Activated T-helper 1 cell treated with anti-CD3 and anti-CD28 coated beads, Interleukin-12 subunit alpha, Interleukin-12 subunit beta, Interleukin-2, Interleukin-4 antibody, amounts not matched to agents 30 ng/mL and 10 ng/mL and 1 ng/mL, durations not matched to agents 14 hours and 24 hours and 36 hours (primary cell): ENCODE measurements at regions not wholly inside any gene's neighbourhood (a gene's known extent, or its start where the extent isn't known, plus 50 kb on each side); places are given as distances from the start of the nearest gene placed in this dataset.
"Not testable (repeated sequence)": the region's sequence is repeated elsewhere in the genome, so short reads cannot be mapped to it uniquely, and the experiment has no call there.

Experiments used
- DNase-seq: peaks from one replicate; pipeline ENCODE4 v3.0.0; 2021; ENCODE audit warnings: low spot score
- H3K27ac Mint-ChIP-seq: one replicate; pipeline ENCODE4 v1.8.0; 2021; ENCODE audit warnings: mild to moderate bottlenecking, mixed read lengths
- H3K27me3 Mint-ChIP-seq: one replicate; pipeline ENCODE4 v1.8.0; 2022; ENCODE audit warnings: mild to moderate bottlenecking, moderate library complexity, mixed read lengths; ENCODE audit not compliant: insufficient read depth
- H3K36me3 Mint-ChIP-seq: one replicate; pipeline ENCODE4 v1.8.0; 2021; ENCODE audit warnings: low read depth, mixed read lengths
- H3K4me1 Mint-ChIP-seq: one replicate; pipeline ENCODE4 v1.8.0; 2021; ENCODE audit warnings: low read depth, mixed read lengths
- H3K4me3 Mint-ChIP-seq: one replicate; pipeline ENCODE4 v1.8.0; 2021; ENCODE audit warnings: mild to moderate bottlenecking, moderate library complexity, mixed read lengths
- H3K9me3 Mint-ChIP-seq: one replicate; pipeline ENCODE4 v1.8.0; 2021; ENCODE audit warnings: mixed read lengths
- intact Hi-C: fragments of 100-400 bp; cut with micrococcal nuclease; formaldehyde crosslinking; loops from one replicate; pipeline ENCODE4 v1.15.1; 2024

DNA sequence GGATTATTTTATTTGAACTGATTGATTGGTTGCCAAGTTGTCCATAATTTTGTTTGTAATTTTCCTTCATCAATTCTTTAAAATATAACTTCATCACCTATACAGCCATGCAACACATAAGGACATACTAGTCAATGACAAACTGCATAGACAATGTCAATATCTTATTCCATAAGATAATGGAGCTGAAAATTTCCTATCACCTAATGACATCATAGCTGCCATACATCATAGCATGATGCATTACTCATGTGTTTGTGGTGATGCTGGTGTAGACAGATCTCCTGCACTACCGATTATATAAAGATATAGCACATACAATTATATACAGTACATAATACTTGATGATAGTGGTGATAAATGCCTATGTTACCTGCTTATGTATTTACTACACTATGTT, 369.8 kb upstream of the NT5C1B start:
- H3K4me3 Mint-ChIP-seq = no peak overlapping the region
- no peak for DNase-seq
- no peaks in the 10 kb centered on the region for H3K27me3 Mint-ChIP-seq
- H3K4me1 Mint-ChIP-seq = no peaks in the 10 kb centered on the region
- intact Hi-C loops = no loop called here
- H3K9me3 Mint-ChIP-seq = no peaks in the 10 kb centered on the region
- no peak overlapping the region for H3K27ac Mint-ChIP-seq
- H3K36me3 Mint-ChIP-seq = no peaks in the 10 kb centered on the region

DNA sequence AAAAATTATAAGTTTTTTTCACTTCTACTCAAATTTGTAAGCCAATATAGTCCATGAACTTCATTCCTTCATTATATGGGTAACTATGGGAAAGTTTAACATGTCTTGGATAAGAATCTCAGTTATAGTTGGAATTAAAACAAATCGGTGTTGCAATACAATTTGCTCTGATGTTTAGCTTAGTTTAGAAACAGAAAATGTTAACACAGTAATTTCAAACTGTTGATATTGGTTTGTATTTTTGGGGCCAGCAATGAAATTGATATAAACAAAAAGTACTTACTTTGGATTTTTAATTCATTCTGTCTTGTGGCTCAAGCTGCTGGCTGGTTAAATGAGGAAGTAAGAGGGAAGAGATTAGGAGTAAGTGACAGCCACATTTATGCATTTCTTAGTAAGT, 368.5 kb upstream of the NT5C1B start:
- DNase-seq = no peak
- intact Hi-C loops = no loop called here
- H3K27me3 Mint-ChIP-seq = no peaks in the 10 kb centered on the region
- no peaks in the 10 kb centered on the region for H3K4me1 Mint-ChIP-seq
- no peak overlapping the region for H3K27ac Mint-ChIP-seq
- no peak overlapping the region for H3K4me3 Mint-ChIP-seq
- H3K36me3 Mint-ChIP-seq = no peaks in the 10 kb centered on the region
- no peaks in the 10 kb centered on the region for H3K9me3 Mint-ChIP-seq

DNA sequence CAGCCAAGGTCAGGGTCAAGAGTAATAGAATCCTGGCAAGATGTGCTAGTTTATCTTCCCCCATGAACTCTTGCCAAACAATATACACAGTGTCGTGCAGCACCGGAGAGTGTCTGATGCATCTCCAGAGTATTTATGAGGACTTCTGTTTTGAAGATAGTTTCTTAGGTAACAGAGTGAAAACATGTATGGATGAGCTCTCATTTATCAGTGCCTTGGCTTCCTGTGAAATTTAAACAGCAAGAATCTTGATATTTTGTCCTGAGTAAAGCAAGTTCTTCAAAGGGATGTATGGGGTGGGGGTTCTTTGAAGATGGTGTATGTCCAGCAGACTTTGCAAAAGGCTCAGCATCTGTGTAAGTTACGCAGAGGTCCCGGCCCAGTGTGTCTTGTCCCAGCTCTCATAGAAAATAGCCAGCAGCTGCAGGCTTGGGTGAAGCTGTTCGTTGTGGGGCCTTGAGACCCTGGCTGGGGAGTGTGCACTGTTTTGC, 361.0 kb upstream of the NT5C1B start:
- no peak for DNase-seq
- Mint-ChIP-seq H3K36me3 (no peaks in the 10 kb centered on the region), H3K9me3 (no peaks in the 10 kb centered on the region), H3K4me1 (no peaks in the 10 kb centered on the region), H3K27ac (no peak overlapping the region), H3K27me3 (no peaks in the 10 kb centered on the region), H3K4me3 (no peak overlapping the region)
- intact Hi-C loops = no loop called here

- Mint-ChIP-seq H3K27me3 (no peaks in the 10 kb centered on the region), H3K4me3 (no peak overlapping the region), H3K4me1 (no peaks in the 10 kb centered on the region), H3K36me3 (no peaks in the 10 kb centered on the region), H3K27ac (no peak overlapping the region), H3K9me3 (no peaks in the 10 kb centered on the region)
- intact Hi-C loops = no loop called here
- no peak for DNase-seq
Observed at GRCh38 chr2:18949871-18950270, 360.5 kb upstream of the NT5C1B start.

GRCh38 chr2:18940184-18940583, 350.8 kb upstream of the NT5C1B start:
- Mint-ChIP-seq H3K4me1 (no peaks in the 10 kb centered on the region), H3K9me3 (no peaks in the 10 kb centered on the region), H3K27me3 (no peaks in the 10 kb centered on the region), H3K27ac (no peak overlapping the region), H3K4me3 (no peak overlapping the region), H3K36me3 (no peaks in the 10 kb centered on the region)
- DNase-seq = no peak
- intact Hi-C loops = no loop called here

DNA sequence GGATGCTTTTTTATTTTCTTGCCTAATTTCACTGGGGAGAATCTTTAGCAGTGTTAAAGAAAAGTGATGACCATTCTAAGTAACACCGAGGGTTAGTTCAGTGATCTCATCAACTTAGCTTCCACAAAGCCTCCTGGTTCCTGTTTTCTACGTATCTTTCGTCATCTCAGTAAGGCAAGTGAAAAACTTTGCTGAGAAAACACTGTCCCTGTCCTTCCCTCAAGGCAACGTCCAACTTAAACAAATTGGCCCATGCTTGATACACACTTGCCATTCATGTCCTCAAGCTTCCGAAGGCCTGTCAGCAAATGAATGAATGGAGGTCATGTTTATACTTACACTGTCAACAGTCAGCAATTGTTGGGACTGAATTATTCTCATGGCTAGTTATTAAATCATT, 350.4 kb upstream of the NT5C1B start:
- H3K4me1 Mint-ChIP-seq, H3K27me3 Mint-ChIP-seq, intact Hi-C loops, H3K27ac Mint-ChIP-seq, H3K36me3 Mint-ChIP-seq, H3K4me3 Mint-ChIP-seq, H3K9me3 Mint-ChIP-seq, DNase-seq: not testable (repeated sequence)

- H3K4me3 Mint-ChIP-seq = no peak overlapping the region
- no peaks in the 10 kb centered on the region for H3K36me3 Mint-ChIP-seq
- intact Hi-C loops = no loop called here
- no peak for DNase-seq
- H3K27ac Mint-ChIP-seq = no peak overlapping the region
- H3K4me1 Mint-ChIP-seq = no peaks in the 10 kb centered on the region
- no peaks in the 10 kb centered on the region for H3K9me3 Mint-ChIP-seq
- H3K27me3 Mint-ChIP-seq = no peaks in the 10 kb centered on the region
Observed at GRCh38 chr2:18934886-18935285, 345.5 kb upstream of the NT5C1B start.

DNA sequence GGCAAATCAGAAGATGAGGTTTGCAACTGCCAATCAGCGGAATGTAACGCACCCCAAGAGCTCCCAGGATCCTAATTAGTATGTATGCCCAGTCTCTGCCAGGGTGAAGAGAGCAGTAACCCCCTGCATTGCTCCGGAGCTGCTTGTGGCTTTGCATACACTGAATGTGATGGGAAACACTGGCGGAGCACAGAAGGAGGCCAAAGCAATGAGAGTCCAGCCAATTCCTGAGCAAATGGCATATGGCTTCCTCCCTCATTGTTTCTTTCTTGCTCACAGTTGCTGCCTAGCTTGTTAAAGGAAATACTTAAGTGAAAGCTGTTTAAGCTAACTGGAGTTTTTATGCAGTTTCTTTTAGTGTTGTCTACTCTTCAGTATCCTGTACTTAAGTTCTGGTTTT, 343.5 kb upstream of the NT5C1B start:
- no peak for DNase-seq
- H3K4me3 Mint-ChIP-seq = no peak overlapping the region
- no peaks in the 10 kb centered on the region for H3K36me3 Mint-ChIP-seq
- H3K27ac Mint-ChIP-seq = no peak overlapping the region
- intact Hi-C loops = no loop called here
- no peaks in the 10 kb centered on the region for H3K4me1 Mint-ChIP-seq
- no peaks in the 10 kb centered on the region for H3K9me3 Mint-ChIP-seq
- no peaks in the 10 kb centered on the region for H3K27me3 Mint-ChIP-seq

GRCh38 chr2:18930971-18931370, 341.6 kb upstream of the NT5C1B start:
- Mint-ChIP-seq H3K27me3 (no peaks in the 10 kb centered on the region), H3K36me3 (no peaks in the 10 kb centered on the region), H3K27ac (no peak overlapping the region), H3K4me1 (no peaks in the 10 kb centered on the region), H3K9me3 (no peaks in the 10 kb centered on the region), H3K4me3 (no peak overlapping the region)
- DNase-seq = no peak
- intact Hi-C loops = no loop called here

DNA sequence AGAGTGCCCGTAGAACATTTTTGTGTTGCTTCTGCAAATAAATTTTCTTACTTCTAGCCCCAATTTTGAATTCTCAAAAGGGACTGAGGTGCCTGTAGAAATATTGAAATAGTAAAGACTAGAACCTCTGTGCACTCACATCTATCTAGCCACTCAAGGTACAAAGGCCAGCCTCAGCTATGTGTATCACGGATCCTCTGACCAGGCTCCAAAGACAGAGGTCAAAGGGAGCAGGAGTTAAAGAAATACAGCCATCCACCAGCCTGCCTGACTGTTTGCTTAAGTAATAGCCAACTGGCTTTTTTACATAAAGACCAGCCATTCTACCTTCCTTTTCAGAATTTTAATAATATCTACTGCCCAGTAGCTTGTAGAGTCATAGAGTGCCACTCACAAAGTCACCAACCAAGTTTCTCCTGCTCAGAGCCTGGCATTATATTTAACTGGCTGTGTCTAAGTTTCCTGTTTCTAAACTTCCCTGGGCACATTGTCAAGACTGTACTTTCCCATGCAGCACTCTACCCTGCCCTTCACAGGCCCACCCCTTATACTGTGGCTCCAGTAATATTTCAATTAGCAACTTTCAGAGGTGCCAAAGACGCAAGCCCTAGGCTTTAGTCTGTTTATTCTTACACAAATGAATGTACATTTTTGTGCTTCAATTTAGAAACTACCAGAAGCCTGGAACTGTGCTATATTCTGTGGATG, 338.3 kb upstream of the NT5C1B start:
- Mint-ChIP-seq H3K36me3 (no peaks in the 10 kb centered on the region), H3K4me3 (no peak overlapping the region), H3K27ac (no peak overlapping the region), H3K27me3 (no peaks in the 10 kb centered on the region), H3K9me3 (no peaks in the 10 kb centered on the region), H3K4me1 (no peaks in the 10 kb centered on the region)
- intact Hi-C loops = no loop called here
- DNase-seq = no peak

GRCh38 chr2:18926631-18927524, 337.5 kb upstream of the NT5C1B start:
- Mint-ChIP-seq H3K27ac (no peak overlapping the region), H3K4me1 (no peaks in the 10 kb centered on the region), H3K27me3 (no peaks in the 10 kb centered on the region), H3K9me3 (no peaks in the 10 kb centered on the region), H3K36me3 (no peaks in the 10 kb centered on the region), H3K4me3 (no peak overlapping the region)
- DNase-seq = no peak
- intact Hi-C loops = no loop called here

GRCh38 chr2:18925296-18925695, 335.9 kb upstream of the NT5C1B start:
- Mint-ChIP-seq H3K9me3 (no peaks in the 10 kb centered on the region), H3K27ac (no peak overlapping the region), H3K27me3 (no peaks in the 10 kb centered on the region), H3K4me3 (no peak overlapping the region), H3K4me1 (no peaks in the 10 kb centered on the region), H3K36me3 (no peaks in the 10 kb centered on the region)
- no peak for DNase-seq
- intact Hi-C loops = no loop called here

- Mint-ChIP-seq H3K27me3 (no peaks in the 10 kb centered on the region), H3K9me3 (no peaks in the 10 kb centered on the region), H3K36me3 (no peaks in the 10 kb centered on the region), H3K4me3 (no peak overlapping the region), H3K27ac (no peak overlapping the region), H3K4me1 (no peaks in the 10 kb centered on the region)
- DNase-seq = no peak
- intact Hi-C loops = no loop called here
Observed at GRCh38 chr2:18924886-18925285, 335.5 kb upstream of the NT5C1B start.
